Retinal pigment epithelial cell (primary cell): ENCODE measurements at regions not wholly inside any gene's neighbourhood (a gene's known extent, or its start where the extent isn't known, plus 50 kb on each side); places are given as distances from the start of the nearest gene placed in this dataset.
A peak's percentile ranks its signal among the peaks of the same experiment; 100 is the strongest.

Experiments
- DNase-seq: peaks from one replicate; pipeline ENCODE4 v3.0.0-alpha.2; 2010; ENCODE audit warnings: low read depth
- H3K4me3 ChIP-seq: 2 replicates; pipeline ENCODE4 v1.5.1; 2011; ENCODE audit warnings: mild to moderate bottlenecking, low read length, control low read depth, moderate library complexity
- TF ChIP-seq, protein P1 (sequence below): conservative IDR thresholded peaks from 2 replicates; pipeline ENCODE4 v1.5.1; 2011; ENCODE audit warnings: low read depth, low read length, control low read depth, inconsistent platforms

- TF ChIP-seq, protein P1, sequence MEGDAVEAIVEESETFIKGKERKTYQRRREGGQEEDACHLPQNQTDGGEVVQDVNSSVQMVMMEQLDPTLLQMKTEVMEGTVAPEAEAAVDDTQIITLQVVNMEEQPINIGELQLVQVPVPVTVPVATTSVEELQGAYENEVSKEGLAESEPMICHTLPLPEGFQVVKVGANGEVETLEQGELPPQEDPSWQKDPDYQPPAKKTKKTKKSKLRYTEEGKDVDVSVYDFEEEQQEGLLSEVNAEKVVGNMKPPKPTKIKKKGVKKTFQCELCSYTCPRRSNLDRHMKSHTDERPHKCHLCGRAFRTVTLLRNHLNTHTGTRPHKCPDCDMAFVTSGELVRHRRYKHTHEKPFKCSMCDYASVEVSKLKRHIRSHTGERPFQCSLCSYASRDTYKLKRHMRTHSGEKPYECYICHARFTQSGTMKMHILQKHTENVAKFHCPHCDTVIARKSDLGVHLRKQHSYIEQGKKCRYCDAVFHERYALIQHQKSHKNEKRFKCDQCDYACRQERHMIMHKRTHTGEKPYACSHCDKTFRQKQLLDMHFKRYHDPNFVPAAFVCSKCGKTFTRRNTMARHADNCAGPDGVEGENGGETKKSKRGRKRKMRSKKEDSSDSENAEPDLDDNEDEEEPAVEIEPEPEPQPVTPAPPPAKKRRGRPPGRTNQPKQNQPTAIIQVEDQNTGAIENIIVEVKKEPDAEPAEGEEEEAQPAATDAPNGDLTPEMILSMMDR, result no peak
- H3K4me3 ChIP-seq, result no peak overlapping the region
- DNase-seq, result no peak
Observed at GRCh38 chr3:20317616-20318015, 131.6 kb upstream of the SGO1 start.

DNA sequence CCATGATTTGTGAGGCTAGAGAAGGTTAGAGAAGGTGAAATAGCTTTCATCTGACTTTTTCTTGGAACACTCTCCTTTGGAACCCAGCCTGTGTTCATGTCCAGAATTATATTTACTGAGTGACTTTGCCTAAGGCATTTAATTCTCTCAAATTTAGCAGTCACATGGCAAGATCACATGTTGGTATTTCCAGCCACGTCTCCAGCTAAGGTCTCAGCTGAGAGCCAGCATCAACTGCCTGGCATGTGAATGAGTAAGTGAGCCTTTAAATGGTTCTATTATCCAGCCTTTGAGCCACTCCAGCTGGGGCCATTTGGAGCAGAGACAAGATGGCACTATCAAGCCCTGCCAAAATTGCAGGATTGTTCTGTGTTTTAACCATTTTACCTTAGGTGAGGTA, 130.2 kb upstream of the SGO1 start:
- TF ChIP-seq, protein P1, result no peak
- no peak overlapping the region for H3K4me3 ChIP-seq
- peak; percentile 70 for DNase-seq

GRCh38 chr3:20310629-20311028, 124.6 kb upstream of the SGO1 start:
- TF ChIP-seq, protein P1, result no peak
- peak; percentile 65 for DNase-seq
- no peak overlapping the region for H3K4me3 ChIP-seq

DNA sequence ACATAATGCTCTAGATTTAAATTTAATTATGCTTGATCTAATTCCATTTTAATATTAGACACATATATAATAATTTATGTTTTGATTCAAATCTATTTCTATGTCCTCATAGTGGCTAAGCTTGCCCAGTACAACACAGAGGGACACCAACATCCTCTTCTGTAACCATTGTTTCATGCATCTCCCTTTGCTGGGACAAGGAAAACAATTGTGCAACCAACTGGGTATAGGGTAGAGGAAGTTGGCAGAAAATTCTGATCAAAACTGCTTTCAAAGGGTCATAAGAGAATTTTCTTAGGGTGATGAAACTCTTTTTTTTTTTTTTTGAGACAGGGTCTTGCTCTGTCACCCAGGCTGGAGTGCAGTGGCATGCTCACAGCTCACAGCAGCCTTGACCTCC, 121.4 kb upstream of the SGO1 start:
- H3K4me3 ChIP-seq, result no peak overlapping the region
- DNase-seq, result no peak
- TF ChIP-seq, protein P1, result no peak

DNA sequence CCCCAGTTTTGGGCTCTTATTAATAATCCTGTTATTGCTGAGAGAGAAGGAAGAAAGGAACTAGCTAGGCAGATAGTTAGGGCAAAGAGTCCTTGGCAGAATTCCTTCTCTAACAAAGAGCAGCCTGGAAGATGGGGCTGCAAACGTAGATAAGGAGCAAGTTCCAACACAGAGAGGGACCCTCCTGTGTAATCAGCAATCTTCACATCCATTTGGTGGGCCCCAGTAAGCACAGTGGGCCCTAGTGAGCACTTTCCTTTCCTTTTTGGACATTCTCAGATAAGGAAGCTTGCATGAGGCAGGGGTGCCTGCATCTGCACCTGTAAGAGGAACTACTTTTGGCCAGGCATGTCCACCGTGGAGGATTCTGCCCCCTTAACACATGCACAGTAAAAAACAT, 119.6 kb upstream of the SGO1 start:
- DNase-seq, result no peak
- TF ChIP-seq, protein P1, result no peak
- H3K4me3 ChIP-seq, result no peak overlapping the region

GRCh38 chr3:20302766-20303165, 116.8 kb upstream of the SGO1 start:
- TF ChIP-seq, protein P1, result no peak
- no peak for DNase-seq
- no peak overlapping the region for H3K4me3 ChIP-seq

- H3K4me3 ChIP-seq, result no peak overlapping the region
- TF ChIP-seq, protein P1, result no peak
- DNase-seq, result no peak
Observed at GRCh38 chr3:20288050-20288449, 102.0 kb upstream of the SGO1 start.
